EL (cell line): ENCODE measurements at regions not wholly inside any gene's neighbourhood (a gene's known extent, or its start where the extent isn't known, plus 50 kb on each side); places are given as distances from the start of the nearest gene placed in this dataset.

ENCODE experiments used
- DNase-seq: peaks from one replicate; pipeline ENCODE4 v3.0.0-alpha.2; 2016

DNA sequence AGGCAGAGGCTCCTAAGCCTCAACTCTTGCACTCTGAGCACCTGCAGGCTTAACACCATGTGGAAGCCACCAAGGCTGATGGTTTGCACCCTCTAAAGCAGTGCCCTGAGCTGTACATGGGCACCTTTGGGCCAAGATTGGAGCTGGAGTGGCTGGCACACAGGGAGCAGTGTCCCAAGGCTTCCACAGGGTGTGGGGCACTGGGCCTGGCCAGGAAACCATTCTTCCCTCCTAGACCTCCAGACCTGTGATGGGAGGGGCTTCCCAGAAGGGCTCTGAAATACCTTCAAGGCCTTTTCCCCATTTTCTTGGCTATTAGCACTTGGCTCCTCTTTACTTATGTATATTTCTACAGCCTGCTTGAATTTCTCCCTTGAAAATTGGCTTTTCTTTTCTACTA lies 67.9 kb upstream of the PPM1J start:
- no peak for DNase-seq

DNA sequence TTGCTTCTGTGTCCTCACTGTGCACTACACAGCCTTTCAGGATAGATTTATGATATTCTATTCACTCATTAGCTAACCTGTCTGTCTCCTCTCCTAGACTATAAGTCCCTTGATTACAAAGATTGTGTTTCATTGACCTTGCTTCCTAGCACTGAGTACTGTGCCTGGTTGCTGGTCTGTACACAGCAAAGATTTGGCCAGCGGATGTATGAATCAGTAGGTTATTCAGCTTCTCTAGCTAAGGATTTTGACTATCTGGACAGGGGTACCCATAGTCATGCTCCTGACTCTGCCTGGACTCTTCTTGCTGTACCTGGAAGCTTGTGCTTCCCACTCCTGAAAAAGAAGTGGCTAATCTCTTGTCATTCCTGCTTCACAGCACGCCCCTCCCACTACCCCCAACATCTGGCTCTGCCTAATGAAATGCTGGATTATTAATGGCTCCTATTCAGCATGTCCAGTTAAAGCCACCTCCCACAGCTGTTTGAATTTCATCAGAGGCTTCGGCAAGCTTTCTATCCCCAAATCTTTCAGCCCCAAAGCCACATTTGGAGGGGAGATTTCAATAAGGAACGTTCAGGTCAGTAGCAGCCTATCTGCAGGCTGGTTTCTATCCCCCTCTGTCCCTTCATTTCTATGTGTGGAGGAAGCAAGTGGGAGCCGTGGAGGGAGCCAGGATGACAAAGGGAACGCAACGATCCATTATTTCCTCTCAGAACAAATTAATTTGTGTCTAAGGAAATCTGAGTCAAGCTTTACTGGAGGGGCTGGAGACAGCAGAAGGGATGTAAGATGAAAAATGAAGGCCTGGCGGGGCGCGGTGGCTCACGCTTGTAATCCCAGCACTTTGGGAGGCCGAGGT lies 64.8 kb upstream of the PPM1J start:
- no peak for DNase-seq

DNA sequence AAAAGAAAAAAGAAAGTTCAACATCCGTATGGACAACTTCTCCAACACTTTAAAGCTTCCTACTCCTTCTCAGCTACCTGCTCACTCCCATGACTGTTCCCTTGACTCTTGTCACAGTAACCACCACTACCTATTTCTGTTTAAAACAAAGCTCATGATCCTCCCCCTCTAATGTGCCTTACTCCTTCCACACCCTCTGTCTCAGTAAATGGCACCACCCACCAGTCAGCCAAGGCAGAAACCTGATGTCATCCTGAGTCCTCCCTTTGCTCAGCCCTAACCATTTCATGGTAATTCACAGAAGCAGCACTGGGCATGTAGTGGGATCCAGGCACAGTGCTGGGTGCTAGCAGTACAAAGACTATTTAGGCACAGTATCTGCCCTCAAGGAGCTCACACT lies 63.0 kb upstream of the PPM1J start:
- no peak for DNase-seq

DNA sequence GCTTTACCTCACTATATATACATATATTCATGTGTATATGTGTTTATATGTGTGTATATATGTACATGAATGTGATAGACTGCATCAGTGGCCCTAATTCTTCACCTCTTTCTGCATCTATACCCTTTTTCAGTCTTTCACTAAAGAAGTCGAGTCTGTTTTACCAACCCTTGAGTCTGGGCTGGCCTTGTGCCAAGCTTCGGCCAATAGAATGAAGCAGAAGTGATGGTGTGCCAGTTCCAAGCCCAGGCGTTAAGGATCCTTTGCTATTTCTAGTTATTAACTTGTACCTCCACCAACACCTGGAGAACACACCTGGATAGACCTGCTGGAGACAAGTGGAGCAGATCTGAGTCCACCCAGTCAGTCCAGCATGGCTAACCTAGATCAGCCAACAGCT lies 61.6 kb upstream of the PPM1J start:
- no peak for DNase-seq

DNA sequence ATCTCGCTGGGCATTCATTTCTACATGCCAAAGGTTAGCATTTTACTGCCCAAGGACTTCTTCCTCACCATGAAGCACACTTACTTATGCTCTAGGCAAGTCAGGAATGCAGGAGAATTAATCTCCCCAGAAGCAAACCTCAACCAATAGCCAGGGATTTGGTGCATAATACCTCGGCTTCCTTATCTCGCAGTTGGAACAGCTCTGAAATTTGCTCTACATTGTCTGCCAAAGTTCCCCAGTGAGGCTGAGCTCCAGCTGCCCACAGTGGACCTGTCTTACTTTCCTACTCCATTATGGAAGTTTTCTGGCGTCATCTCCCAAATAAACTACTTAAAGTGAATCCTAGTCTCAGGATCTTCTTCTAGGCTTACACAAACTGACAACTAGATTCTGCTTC lies 57.6 kb upstream of the PPM1J start:
- DNase-seq, result no peak

DNA sequence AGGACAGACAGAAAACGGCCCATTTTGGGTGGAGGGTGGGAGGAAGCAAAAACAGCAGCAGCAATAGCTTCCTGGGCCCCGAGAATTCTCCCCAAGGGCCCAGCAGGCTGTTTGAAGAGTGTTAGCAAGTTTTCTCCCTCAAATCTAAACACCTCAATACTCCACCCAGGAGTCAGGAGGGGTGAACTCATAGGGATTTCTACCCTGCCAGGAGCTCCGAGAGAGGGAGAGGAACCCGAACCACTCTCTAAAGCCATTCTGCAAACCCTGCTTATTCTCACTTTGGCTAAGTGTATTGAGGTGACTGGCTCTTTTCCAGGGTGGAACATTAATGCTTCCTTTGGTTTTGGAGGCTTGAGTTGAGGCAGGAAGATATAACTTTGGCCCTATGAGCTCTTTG lies 55.6 kb upstream of the PPM1J start:
- no peak for DNase-seq

DNA sequence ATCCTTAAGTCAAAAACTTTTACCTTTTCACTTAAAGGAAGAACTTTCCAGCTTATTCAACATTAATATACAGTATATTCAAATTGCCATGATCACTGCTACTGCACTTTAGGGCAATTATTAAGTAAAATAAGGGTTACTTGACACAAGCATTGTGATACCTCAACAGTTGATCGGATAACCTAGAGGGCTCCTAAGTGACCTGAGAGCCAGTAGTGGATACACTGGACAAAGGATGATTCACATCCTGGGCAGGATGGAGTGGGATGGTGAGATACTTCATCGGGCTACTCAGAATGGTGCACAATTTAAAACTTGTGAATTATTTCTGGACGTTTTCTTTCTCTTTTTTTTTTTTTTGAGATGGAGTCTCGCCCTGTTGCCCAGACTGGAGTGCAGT lies 54.5 kb upstream of the PPM1J start:
- no peak for DNase-seq

DNA sequence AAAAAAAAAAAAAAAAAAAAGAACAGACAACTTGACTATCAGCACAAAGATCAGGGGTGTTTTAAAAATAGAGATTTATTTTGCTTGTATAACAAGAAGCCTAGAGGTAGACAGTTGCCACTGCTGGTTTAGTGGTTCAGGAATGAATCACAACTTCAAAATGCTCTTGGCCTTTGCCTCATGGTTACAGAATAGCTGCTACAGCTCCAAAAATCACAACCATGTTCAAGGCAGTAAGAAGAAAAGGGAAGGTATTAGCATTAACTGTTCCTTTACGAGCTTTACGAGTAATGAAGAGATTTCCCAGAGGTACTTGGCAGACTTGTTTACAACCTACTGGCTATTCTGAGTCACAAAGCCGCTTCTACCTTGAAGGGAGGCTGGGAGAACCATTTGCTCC lies 52.5 kb upstream of the PPM1J start:
- DNase-seq, result no peak
